Mononuclear cell (primary cell): ENCODE measurements at regions not wholly inside any gene's neighbourhood (a gene's known extent, or its start where the extent isn't known, plus 50 kb on each side); places are given as distances from the start of the nearest gene placed in this dataset.

ENCODE experiments used
- H3K27me3 ChIP-seq: 2 replicates; pipeline ENCODE4 v1.6.0; 2011; ENCODE audit warnings: low read length, control low read depth; ENCODE audit not compliant: insufficient read depth
- H3K4me1 ChIP-seq: 2 replicates; pipeline ENCODE4 v1.5.1; 2011; ENCODE audit warnings: mild to moderate bottlenecking, low read length, control low read depth; ENCODE audit not compliant: insufficient read depth
- H3K4me3 ChIP-seq: 2 replicates; pipeline ENCODE4 v1.5.1; 2011; ENCODE audit warnings: mild to moderate bottlenecking, low read length, moderate library complexity
- H3K9me3 ChIP-seq: 2 replicates; pipeline ENCODE4 v1.5.1; 2011; ENCODE audit warnings: low read depth, mild to moderate bottlenecking, control low read depth, low read length

GRCh38 chr17:49913226-49914095 lies 55.5 kb upstream of the DLX4 start:
- H3K4me1 ChIP-seq = no peaks in the 10 kb centered on the region
- no peak overlapping the region for H3K4me3 ChIP-seq
- peaks cover 29% of the 10 kb centered on the region for H3K27me3 ChIP-seq
- H3K9me3 ChIP-seq = no peaks in the 10 kb centered on the region

GRCh38 chr17:49914096-49914490 lies 54.9 kb upstream of the DLX4 start:
- no peaks in the 10 kb centered on the region for H3K9me3 ChIP-seq
- H3K27me3 ChIP-seq = peaks cover 23% of the 10 kb centered on the region
- no peak overlapping the region for H3K4me3 ChIP-seq
- no peaks in the 10 kb centered on the region for H3K4me1 ChIP-seq

- Histone ChIP-seq H3K4me1 (no peaks in the 10 kb centered on the region), H3K27me3 (peaks cover 17% of the 10 kb centered on the region), H3K9me3 (no peaks in the 10 kb centered on the region), H3K4me3 (no peak overlapping the region)
Measured at GRCh38 chr17:49914664-49915063, 54.3 kb upstream of the DLX4 start.

GRCh38 chr17:49915260-49915659 lies 53.7 kb upstream of the DLX4 start:
- Histone ChIP-seq H3K27me3 (peaks cover 11% of the 10 kb centered on the region), H3K9me3 (no peaks in the 10 kb centered on the region), H3K4me3 (no peak overlapping the region), H3K4me1 (no peaks in the 10 kb centered on the region)

GRCh38 chr17:49915670-49916069 lies 53.3 kb upstream of the DLX4 start:
- H3K27me3 ChIP-seq = peaks cover 7% of the 10 kb centered on the region
- no peak overlapping the region for H3K4me3 ChIP-seq
- no peaks in the 10 kb centered on the region for H3K9me3 ChIP-seq
- no peaks in the 10 kb centered on the region for H3K4me1 ChIP-seq

- H3K4me3 ChIP-seq = no peak overlapping the region
- no peaks in the 10 kb centered on the region for H3K27me3 ChIP-seq
- no peaks in the 10 kb centered on the region for H3K4me1 ChIP-seq
- no peaks in the 10 kb centered on the region for H3K9me3 ChIP-seq
Measured at GRCh38 chr17:49916854-49917515, 52.0 kb upstream of the DLX4 start.

GRCh38 chr17:49918591-49918990 lies 50.4 kb upstream of the DLX4 start:
- Histone ChIP-seq H3K4me1 (no peaks in the 10 kb centered on the region), H3K27me3 (no peaks in the 10 kb centered on the region), H3K9me3 (no peaks in the 10 kb centered on the region), H3K4me3 (no peak overlapping the region)
